H1 (cell line): ENCODE measurements at regions not wholly inside any gene's neighbourhood (a gene's known extent, or its start where the extent isn't known, plus 50 kb on each side); places are given as distances from the start of the nearest gene placed in this dataset.

Source experiments
- CTCF ChIA-PET: fragments of 300-600 bp; sonication (Branson Sonifier 250); formaldehyde crosslinking; loops from one replicate; lab custom pipeline; 2021; ENCODE audit not compliant: partially characterized antibody; lab: Charles Lee
- POLR2A ChIA-PET: fragments of 300-600 bp; sonication (Branson Sonifier 250); formaldehyde crosslinking; loops from one replicate; lab custom pipeline; 2021; ENCODE audit warnings: inconsistent platforms; ENCODE audit not compliant: partially characterized antibody; lab: Charles Lee
- DNase-seq, 2 experiments: peaks; one replicate each; pipeline versions ENCODE4 v3.0.0 to v3.0.0-alpha.2; 2010 to 2022; ENCODE audit warnings: low spot score in 2 of 2, low read depth in 1 of 2, mixed read lengths in 1 of 2
- FAIRE-seq: peaks from 2 replicates; lab custom pipeline; 2011; peaks lifted over from hg19 to GRCh38; lab: Jason Lieb, UNC
- H2AFZ ChIP-seq: 2 replicates; pipeline ENCODE4 v1.8.1; 2012; ENCODE audit warnings: low read length, inconsistent platforms
- H2AK5ac ChIP-seq: 2 replicates; pipeline ENCODE4 v1.6.1; 2013; ENCODE audit warnings: low read depth, low read length
- H2BK120ac ChIP-seq: replicated peaks from 2 replicates; pipeline ENCODE3; 2013; ENCODE audit warnings: low read depth, low read length, inconsistent platforms
- H2BK12ac ChIP-seq: 2 replicates; pipeline ENCODE4 v1.6.1; 2013; ENCODE audit warnings: low read depth, low read length
- H2BK15ac ChIP-seq: 2 replicates; pipeline ENCODE4 v1.6.1; 2013; ENCODE audit warnings: low read length
- H2BK20ac ChIP-seq: 2 replicates; pipeline ENCODE4 v1.6.1; 2013; ENCODE audit warnings: low read length
- H2BK5ac ChIP-seq: 2 replicates; pipeline ENCODE4 v1.6.1; 2013; ENCODE audit warnings: low read depth, low read length
- H3K14ac ChIP-seq: 2 replicates; pipeline ENCODE4 v1.6.1; 2013; ENCODE audit warnings: inconsistent platforms; ENCODE audit not compliant: insufficient read length
- H3K18ac ChIP-seq: 2 replicates; pipeline ENCODE4 v1.6.1; 2013; ENCODE audit warnings: low read length; ENCODE audit errors: extremely low read depth
- H3K23ac ChIP-seq: 2 replicates; pipeline ENCODE4 v1.6.1; 2013; ENCODE audit warnings: inconsistent platforms; ENCODE audit not compliant: insufficient read length
- H3K23me2 ChIP-seq: 2 replicates; pipeline ENCODE4 v1.6.1; 2013; ENCODE audit warnings: low read depth, low read length
- H3K27ac ChIP-seq: 2 replicates; pipeline ENCODE4 v1.6.1; 2011; ENCODE audit warnings: low read depth, low read length, inconsistent platforms
- H3K27me3 ChIP-seq, 4 experiments: replicated peaks in 1 of 4; 1 replicate in 1 of 4; 2 replicates in 3 of 4; pipeline versions ENCODE4 v1.6.1 to v1.8.1; 2011 to 2013; ENCODE audit warnings: low read length in 3 of 4, mild to moderate bottlenecking in 3 of 4, inconsistent platforms in 2 of 4, mixed read lengths in 2 of 4, moderate library complexity in 1 of 4; ENCODE audit not compliant: control insufficient read depth in 3 of 4, insufficient read depth in 3 of 4; ENCODE audit errors: extremely low read depth in 1 of 4
- H3K36me3 ChIP-seq, 4 experiments: 2 replicates each; pipeline versions ENCODE4 v1.6.1 to v1.8.1; 2011 to 2013; ENCODE audit warnings: mild to moderate bottlenecking in 4 of 4, low read length in 3 of 4, moderate library complexity in 2 of 4, control low read depth in 1 of 4, inconsistent platforms in 1 of 4; ENCODE audit not compliant: insufficient read depth in 4 of 4, control insufficient read depth in 2 of 4
- H3K4ac ChIP-seq: replicated peaks from 2 replicates; pipeline ENCODE3; 2013; ENCODE audit warnings: low read length, low read depth, mixed read lengths, inconsistent platforms; ENCODE audit not compliant: insufficient read length
- H3K4me1 ChIP-seq, 4 experiments: replicated peaks in 1 of 4; 1 replicate in 1 of 4; 2 replicates in 3 of 4; pipeline versions ENCODE4 v1.6.1 to v1.8.1; 2011 to 2013; ENCODE audit warnings: low read length in 3 of 4, inconsistent platforms in 2 of 4, mixed read lengths in 1 of 4; ENCODE audit not compliant: insufficient read depth in 4 of 4, control insufficient read depth in 3 of 4
- H3K4me2 ChIP-seq, 2 experiments: 2 replicates each; pipeline versions ENCODE4 v1.6.1 to v1.8.1; 2011 to 2013; ENCODE audit warnings: low read depth in 2 of 2, low read length in 2 of 2, control low read depth in 1 of 2, inconsistent platforms in 1 of 2, mild to moderate bottlenecking in 1 of 2; ENCODE audit not compliant: insufficient read depth in 1 of 2
- H3K4me3 ChIP-seq, 4 experiments: fragments of 200-600, 300-600 bp in 1 of 4; sonication (generic), shearing (Covaris generic), sonication (Bioruptor Twin) in 1 of 4; 2 replicates each; pipeline versions ENCODE4 v1.5.1 to v1.8.1; 2011 to 2016; ENCODE audit warnings: low read length in 4 of 4, low read depth in 3 of 4, control low read depth in 2 of 4, inconsistent platforms in 2 of 4, mild to moderate bottlenecking in 2 of 4, mixed read lengths in 1 of 4, moderate library complexity in 1 of 4; ENCODE audit not compliant: insufficient read depth in 2 of 4; ENCODE audit errors: extremely low read depth in 1 of 4
- H3K56ac ChIP-seq: replicated peaks from 2 replicates; pipeline ENCODE3; 2013; ENCODE audit warnings: low read depth, mild to moderate bottlenecking, mixed read lengths, low read length, inconsistent platforms; ENCODE audit not compliant: insufficient read length
- H3K79me1 ChIP-seq: 2 replicates; pipeline ENCODE4 v1.6.1; 2013; ENCODE audit warnings: low read depth, low read length, control low read depth
- H3K79me2 ChIP-seq, 2 experiments: 2 replicates each; pipeline versions ENCODE4 v1.6.1 to v1.8.1; 2012 to 2013; ENCODE audit warnings: low read length in 2 of 2, mild to moderate bottlenecking in 2 of 2, inconsistent platforms in 1 of 2; ENCODE audit not compliant: insufficient read depth in 2 of 2, control insufficient read depth in 1 of 2
- H3K9ac ChIP-seq, 4 experiments: replicated peaks in 1 of 4; 1 replicate in 1 of 4; 2 replicates in 3 of 4; pipeline versions ENCODE4 v1.6.1 to v1.8.1; 2011 to 2013; ENCODE audit warnings: low read depth in 3 of 4, low read length in 3 of 4, control low read depth in 2 of 4, mild to moderate bottlenecking in 2 of 4, moderate library complexity in 2 of 4, inconsistent platforms in 1 of 4; ENCODE audit errors: extremely low read depth in 1 of 4
- H3K9me3 ChIP-seq, 2 experiments: 2 replicates each; pipeline versions ENCODE4 v1.6.1 to v1.8.1; 2012 to 2013; ENCODE audit warnings: mild to moderate bottlenecking in 2 of 2, moderate library complexity in 2 of 2, control low read depth in 1 of 2, inconsistent platforms in 1 of 2, low read depth in 1 of 2, low read length in 1 of 2, mixed read lengths in 1 of 2; ENCODE audit not compliant: insufficient read depth in 2 of 2
- H4K20me1 ChIP-seq, 2 experiments: replicated peaks in 1 of 2; 2 replicates each; pipeline versions ENCODE3 to v1.8.1; 2011 to 2013; ENCODE audit warnings: inconsistent platforms in 2 of 2, low read length in 2 of 2, mild to moderate bottlenecking in 1 of 2; ENCODE audit not compliant: insufficient read depth in 2 of 2, control insufficient read depth in 1 of 2
- H4K5ac ChIP-seq: 2 replicates; pipeline ENCODE4 v1.6.1; 2013; ENCODE audit warnings: low read length, low read depth, mixed read lengths, inconsistent platforms; ENCODE audit not compliant: insufficient read length
- H4K8ac ChIP-seq: 2 replicates; pipeline ENCODE4 v1.8.0; 2013; ENCODE audit warnings: mild to moderate bottlenecking, moderate library complexity, low read length, inconsistent platforms; ENCODE audit not compliant: insufficient read depth; ENCODE audit errors: extremely low read depth
- H4K91ac ChIP-seq: replicated peaks from 2 replicates; pipeline ENCODE3; 2013; ENCODE audit warnings: low read length, mixed read lengths, inconsistent platforms; ENCODE audit not compliant: insufficient read length
- BRCA1 ChIP-seq: IDR thresholded peaks from 2 replicates; pipeline ENCODE4 v1.6.1; 2012; ENCODE audit warnings: low read depth, low read length, improper control_type of control experiment
- CBX5 ChIP-seq: fragments of 300-800, 300-1000 bp; sonication (generic); IDR thresholded peaks from 2 replicates; pipeline ENCODE4 v1.7.1; 2016; ENCODE audit warnings: antibody characterized with exemption, low read length, low read depth
- CEBPB ChIP-seq: IDR thresholded peaks from 2 replicates; pipeline ENCODE4 v1.6.1; 2012; ENCODE audit warnings: low read depth, low read length
- EZH2 ChIP-seq: fragments of 200-600 bp; sonication (generic); IDR thresholded peaks from 2 replicates; pipeline ENCODE4 v1.7.1; 2012; ENCODE audit warnings: low read depth, mild to moderate bottlenecking, moderate library complexity, low read length, inconsistent platforms; ENCODE audit not compliant: severe bottlenecking
- KDM5A ChIP-seq: fragments of 200-600 bp; IDR thresholded peaks from 2 replicates; pipeline ENCODE4 v1.7.1; 2012; ENCODE audit warnings: mild to moderate bottlenecking, low read length, inconsistent platforms, mixed read lengths
- MAFK ChIP-seq: IDR thresholded peaks from 2 replicates; pipeline ENCODE4 v1.6.1; 2012; ENCODE audit warnings: low read depth, mild to moderate bottlenecking, improper control_type of control experiment, low read length
- POU5F1 ChIP-seq: IDR thresholded peaks from 2 replicates; pipeline ENCODE4 v1.6.1; 2011; ENCODE audit warnings: low read depth, mild to moderate bottlenecking, low read length, moderate library complexity
- RAD21 ChIP-seq, 2 experiments: IDR thresholded peaks in 1 of 2; conservative IDR thresholded peaks in 1 of 2; 2 replicates each; pipeline ENCODE4 v1.6.1; 2011; ENCODE audit warnings: low read depth in 2 of 2, low read length in 2 of 2, improper control_type of control experiment in 1 of 2, inconsistent platforms in 1 of 2, mild to moderate bottlenecking in 1 of 2, moderate library complexity in 1 of 2
- RNF2 ChIP-seq: fragments of 200-900, 300-1000 bp; sonication (generic); IDR thresholded peaks from 2 replicates; pipeline ENCODE4 v1.7.1; 2016; ENCODE audit warnings: borderline replicate concordance, low read depth, mild to moderate bottlenecking, antibody characterized with exemption, low read length; ENCODE audit not compliant: poor library complexity, severe bottlenecking; ENCODE audit errors: missing control alignments
- SP2 ChIP-seq: IDR thresholded peaks from 2 replicates; pipeline ENCODE4 v1.6.1; 2012; ENCODE audit warnings: mild to moderate bottlenecking, low read length, inconsistent platforms
- SUZ12 ChIP-seq: fragments of 200-600 bp; sonication (generic); IDR thresholded peaks from 2 replicates; pipeline ENCODE4 v1.6.1; 2012; ENCODE audit warnings: mild to moderate bottlenecking, inconsistent platforms, low read length, moderate library complexity, mixed read lengths
- TBP ChIP-seq: IDR thresholded peaks from 2 replicates; pipeline ENCODE4 v1.6.1; 2011; ENCODE audit warnings: low read depth, low read length, improper control_type of control experiment
- TEAD4 ChIP-seq: IDR thresholded peaks from 2 replicates; pipeline ENCODE4 v1.6.1; 2012; ENCODE audit warnings: low read depth, low read length, inconsistent platforms, mixed read lengths
- YY1 ChIP-seq: IDR thresholded peaks from 2 replicates; pipeline ENCODE4 v1.6.1; 2011; ENCODE audit warnings: low read depth, mild to moderate bottlenecking, low read length
- ZNF274 ChIP-seq: IDR thresholded peaks from 2 replicates; pipeline ENCODE4 v1.7.0; 2012; ENCODE audit warnings: low read length, borderline replicate concordance; ENCODE audit errors: extremely low read depth
- TF ChIP-seq, protein P1 (sequence below): IDR thresholded peaks from 2 replicates; pipeline ENCODE4 v1.6.1; 2011; ENCODE audit warnings: low read length, improper control_type of control experiment

DNA sequence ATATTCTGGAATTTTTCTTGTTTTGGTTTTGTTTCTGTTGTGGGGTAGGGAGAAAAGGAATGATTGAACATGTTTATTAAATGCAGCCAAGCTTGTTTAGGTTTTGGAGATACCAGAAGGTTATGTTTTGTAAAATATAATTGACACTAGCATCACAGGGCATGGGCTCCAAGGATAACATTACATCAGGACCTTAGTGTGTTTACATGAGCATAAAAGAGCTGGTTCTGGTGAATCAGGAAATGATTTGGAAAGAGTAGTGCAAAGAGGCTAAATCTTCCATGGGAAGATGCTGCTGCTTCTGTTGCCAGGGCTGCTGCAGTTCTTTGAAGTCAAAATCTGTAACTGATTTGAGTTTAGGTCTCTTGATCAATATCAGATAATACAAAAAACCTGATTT is 118.7 kb downstream of the ETNK1 start:
- no peaks in the 10 kb centered on the region for H3K4me1 ChIP-seq
- H3K36me3 ChIP-seq = no peaks in the 10 kb centered on the region
- POLR2A ChIA-PET = no interaction called here
- TF ChIP-seq SUZ12 (no peak), RNF2 (no peak), RAD21 (IDR thresholded peaks at IDR 0.05 in 1 of 2, conservative IDR thresholded peaks at IDR 0.05 in 1 of 2; ENCODE audit: low read depth in 2 of 2, low read length in 2 of 2) (no peak), BRCA1 (no peak), SP2 (no peak), MAFK (no peak), POU5F1 (no peak), CBX5 (no peak), TEAD4 (no peak), KDM5A (no peak), ZNF274 (no peak), EZH2 (no peak), TBP (no peak), YY1 (no peak), CEBPB (no peak)
- TF ChIP-seq, protein P1, sequence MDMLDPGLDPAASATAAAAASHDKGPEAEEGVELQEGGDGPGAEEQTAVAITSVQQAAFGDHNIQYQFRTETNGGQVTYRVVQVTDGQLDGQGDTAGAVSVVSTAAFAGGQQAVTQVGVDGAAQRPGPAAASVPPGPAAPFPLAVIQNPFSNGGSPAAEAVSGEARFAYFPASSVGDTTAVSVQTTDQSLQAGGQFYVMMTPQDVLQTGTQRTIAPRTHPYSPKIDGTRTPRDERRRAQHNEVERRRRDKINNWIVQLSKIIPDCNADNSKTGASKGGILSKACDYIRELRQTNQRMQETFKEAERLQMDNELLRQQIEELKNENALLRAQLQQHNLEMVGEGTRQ = no peak

More for the DNA sequence above, 118.7 kb downstream of the ETNK1 start:
- no peaks in the 10 kb centered on the region for H4K20me1 ChIP-seq
- no peak for FAIRE-seq
- CTCF ChIA-PET = no interaction called here
- no peak overlapping the region for H3K4me2 ChIP-seq
- H3K27ac ChIP-seq = no peak overlapping the region
- H2BK15ac ChIP-seq = no peak overlapping the region
- DNase-seq = no peak
- no peaks in the 10 kb centered on the region for H3K9me3 ChIP-seq
- H3K23me2 ChIP-seq = no peaks in the 10 kb centered on the region
- no peak overlapping the region for H3K4ac ChIP-seq
- H2AK5ac ChIP-seq = no peak overlapping the region
- no peak overlapping the region for H2BK20ac ChIP-seq
- H4K8ac ChIP-seq = no peak overlapping the region
- H3K23ac ChIP-seq = no peak overlapping the region
- H3K79me2 ChIP-seq = no peaks in the 10 kb centered on the region
- no peak overlapping the region for H2AFZ ChIP-seq
- H2BK12ac ChIP-seq = no peak overlapping the region
- no peak overlapping the region for H2BK120ac ChIP-seq
- H3K18ac ChIP-seq = no peak overlapping the region
- H3K27me3 ChIP-seq = no peaks in the 10 kb centered on the region
- H3K79me1 ChIP-seq = no peaks in the 10 kb centered on the region
- no peak overlapping the region for H2BK5ac ChIP-seq
- no peak overlapping the region for H3K14ac ChIP-seq
- no peak overlapping the region for H4K91ac ChIP-seq
- H3K9ac ChIP-seq = no peak overlapping the region
- no peak overlapping the region for H3K4me3 ChIP-seq
- no peak overlapping the region for H4K5ac ChIP-seq
- no peak overlapping the region for H3K56ac ChIP-seq
